A549 (cell line): ENCODE measurements at regions not wholly inside any gene's neighbourhood (a gene's known extent, or its start where the extent isn't known, plus 50 kb on each side); places are given as distances from the start of the nearest gene placed in this dataset.

Source experiments
- ESRRA ChIP-seq: fragments of 150-350 bp; IDR thresholded peaks from 2 replicates; pipeline ENCODE4 v1.6.1; 2014; ENCODE audit warnings: mild to moderate bottlenecking, low read length, borderline replicate concordance
- JUN ChIP-seq, 2 experiments: fragments of >200 bp; sonication (Bioruptor Twin); formaldehyde crosslinking; IDR thresholded peaks; 2 replicates in 1 of 2; 3 replicates in 1 of 2; pipeline ENCODE4 v1.6.1; 2016 to 2017
- MYC ChIP-seq: IDR thresholded peaks from 2 replicates; pipeline ENCODE4 v1.6.1; 2012; ENCODE audit warnings: mild to moderate bottlenecking, inconsistent platforms, low read length, improper control_type of control experiment, borderline replicate concordance
- PHF8 ChIP-seq: fragments of 200-600 bp; sonication (generic); IDR thresholded peaks from 2 replicates; pipeline ENCODE4 v1.6.1; 2016; ENCODE audit warnings: low read depth, mild to moderate bottlenecking, antibody characterized with exemption, moderate library complexity, borderline replicate concordance
- POLR2A ChIP-seq: IDR thresholded peaks from 2 replicates; pipeline ENCODE4 v1.6.1; 2012; ENCODE audit warnings: mild to moderate bottlenecking, low read length
- REST ChIP-seq: fragments of 200-600 bp; sonication (generic); IDR thresholded peaks from 2 replicates; pipeline ENCODE4 v1.6.1; 2016; ENCODE audit warnings: antibody characterized with exemption, mild to moderate bottlenecking, moderate library complexity
- RNF2 ChIP-seq: fragments of 200-600 bp; sonication (generic); IDR thresholded peaks from 2 replicates; pipeline ENCODE4 v1.6.1; 2016; ENCODE audit warnings: low read depth, mild to moderate bottlenecking, antibody characterized with exemption, moderate library complexity, borderline replicate concordance
- SREBF2 ChIP-seq: fragments of 450-650 bp; IDR thresholded peaks from 2 replicates; pipeline ENCODE4 v1.6.1; 2014; ENCODE audit warnings: mild to moderate bottlenecking, moderate library complexity
- ZSCAN20 ChIP-seq: fragments of 250-450 bp; sonication (Bioruptor Pico); IDR thresholded peaks from 2 replicates; pipeline ENCODE4 v1.8.0; 2022; ENCODE audit warnings: mild to moderate bottlenecking, moderate library complexity
- TF ChIP-seq, protein P1 (sequence below): fragments of >200 bp; sonication (Bioruptor Twin); formaldehyde crosslinking; IDR thresholded peaks from 3 replicates; pipeline ENCODE4 v1.5.1; 2016
- TF ChIP-seq, protein P2 (sequence below): IDR thresholded peaks from 2 replicates; pipeline ENCODE4 v1.6.1; 2012

DNA sequence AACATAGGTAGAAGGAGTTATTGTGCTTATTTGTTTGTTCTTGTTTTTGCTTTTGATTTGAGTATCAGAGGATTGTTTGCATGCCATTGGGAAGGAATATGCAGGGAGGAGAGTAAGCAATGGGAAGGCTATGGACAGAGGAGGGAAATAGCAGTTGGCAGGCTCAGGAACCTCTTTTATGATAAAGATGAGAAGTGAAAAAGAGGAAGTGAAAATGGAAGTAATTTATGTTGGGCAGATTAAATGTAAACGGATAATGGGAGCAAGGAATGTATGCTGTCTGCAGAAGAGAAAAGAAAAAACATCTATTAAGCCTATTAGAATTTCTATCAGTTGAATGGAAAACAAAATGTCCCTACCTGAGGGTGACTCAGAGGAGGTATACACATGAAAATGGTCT, 90.1 kb upstream of the NPSR1 start:
- TF ChIP-seq, protein P1, sequence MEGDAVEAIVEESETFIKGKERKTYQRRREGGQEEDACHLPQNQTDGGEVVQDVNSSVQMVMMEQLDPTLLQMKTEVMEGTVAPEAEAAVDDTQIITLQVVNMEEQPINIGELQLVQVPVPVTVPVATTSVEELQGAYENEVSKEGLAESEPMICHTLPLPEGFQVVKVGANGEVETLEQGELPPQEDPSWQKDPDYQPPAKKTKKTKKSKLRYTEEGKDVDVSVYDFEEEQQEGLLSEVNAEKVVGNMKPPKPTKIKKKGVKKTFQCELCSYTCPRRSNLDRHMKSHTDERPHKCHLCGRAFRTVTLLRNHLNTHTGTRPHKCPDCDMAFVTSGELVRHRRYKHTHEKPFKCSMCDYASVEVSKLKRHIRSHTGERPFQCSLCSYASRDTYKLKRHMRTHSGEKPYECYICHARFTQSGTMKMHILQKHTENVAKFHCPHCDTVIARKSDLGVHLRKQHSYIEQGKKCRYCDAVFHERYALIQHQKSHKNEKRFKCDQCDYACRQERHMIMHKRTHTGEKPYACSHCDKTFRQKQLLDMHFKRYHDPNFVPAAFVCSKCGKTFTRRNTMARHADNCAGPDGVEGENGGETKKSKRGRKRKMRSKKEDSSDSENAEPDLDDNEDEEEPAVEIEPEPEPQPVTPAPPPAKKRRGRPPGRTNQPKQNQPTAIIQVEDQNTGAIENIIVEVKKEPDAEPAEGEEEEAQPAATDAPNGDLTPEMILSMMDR, result no peak
- no peak for TF ChIP-seq MYC
- no peak for TF ChIP-seq ESRRA
- TF ChIP-seq JUN (IDR thresholded peaks at IDR 0.05), result no peak
- no peak for TF ChIP-seq POLR2A
- TF ChIP-seq REST, result no peak
- TF ChIP-seq SREBF2, result no peak
- no peak for TF ChIP-seq PHF8
- TF ChIP-seq RNF2, result no peak
- no peak for TF ChIP-seq ZSCAN20
- TF ChIP-seq, protein P2, sequence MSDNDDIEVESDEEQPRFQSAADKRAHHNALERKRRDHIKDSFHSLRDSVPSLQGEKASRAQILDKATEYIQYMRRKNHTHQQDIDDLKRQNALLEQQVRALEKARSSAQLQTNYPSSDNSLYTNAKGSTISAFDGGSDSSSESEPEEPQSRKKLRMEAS, result no peak
